ENCODE measurements at regions not wholly inside any gene's neighbourhood (a gene's known extent, or its start where the extent isn't known, plus 50 kb on each side); places are given as distances from the start of the nearest gene placed in this dataset.

GRCh38 chr3:102715030-102715697, 280.3 kb downstream of the ZPLD1 start:
- H3K9ac ChIP-seq (replicated peaks in 1 of 4; ENCODE audit: extremely low read depth in 1 of 4, low read depth in 3 of 4, low read length in 3 of 4), result no peak overlapping the region
- TF ChIP-seq BACH1 (IDR thresholded peaks at IDR 0.05; ENCODE audit: low read length), result no peak
- TF ChIP-seq SAP30 (IDR thresholded peaks at IDR 0.05; ENCODE audit: insufficient read depth, insufficient replicate concordance, low read length), result no peak
- TF ChIP-seq JUN (IDR thresholded peaks at IDR 0.05; ENCODE audit: low read depth, low read length), result no peak
- no peak for TF ChIP-seq GTF2F1 (IDR thresholded peaks at IDR 0.05; ENCODE audit: borderline replicate concordance, low read depth, low read length)
- TF ChIP-seq CHD1 (IDR thresholded peaks at IDR 0.05; ENCODE audit: low read depth, low read length), result no peak
- no peak overlapping the region for H2BK12ac ChIP-seq (ENCODE audit: low read depth, low read length)
- ChIA-PET POLR2A (ENCODE audit: partially characterized antibody) (no interaction called here), CTCF (ENCODE audit: partially characterized antibody) (no interaction called here)
- no peaks in the 10 kb centered on the region for H3K23me2 ChIP-seq (ENCODE audit: low read depth, low read length)
- no peak overlapping the region for H2BK120ac ChIP-seq (replicated peaks; ENCODE audit: low read depth, low read length)
- WGBS, 2 experiments (ENCODE audit: extremely low coverage in 1 of 2, insufficient coverage in 1 of 2, insufficient read length in 1 of 2, insufficient replicate concordance in 2 of 2, low coverage in 1 of 2, low lambda C conversion rate in 2 of 2, missing lambda C conversion rate in 1 of 2), result 90% methylated on average over 2 of the region's 2 CpGs; no CpG with 5 or more reads in 1 of the 2 experiments
- no peak overlapping the region for H3K56ac ChIP-seq (replicated peaks; ENCODE audit: insufficient read length, low read depth, low read length)
- no peaks in the 10 kb centered on the region for H3K79me2 ChIP-seq (ENCODE audit: control insufficient read depth in 1 of 2, insufficient read depth in 2 of 2, low read length in 2 of 2)
- H2AFZ ChIP-seq (ENCODE audit: low read length), result no peak overlapping the region
- H3K4ac ChIP-seq (replicated peaks; ENCODE audit: insufficient read length, low read depth, low read length), result no peak overlapping the region
- H3K27me3 ChIP-seq (replicated peaks in 1 of 4; ENCODE audit: control insufficient read depth in 3 of 4, extremely low read depth in 1 of 4, insufficient read depth in 3 of 4, low read length in 3 of 4), result no peaks in the 10 kb centered on the region
- H4K5ac ChIP-seq (ENCODE audit: insufficient read length, low read depth, low read length), result no peak overlapping the region
- no peaks in the 10 kb centered on the region for H3K36me3 ChIP-seq (ENCODE audit: control insufficient read depth in 2 of 4, insufficient read depth in 4 of 4, low read length in 3 of 4)
- H3K4me1 ChIP-seq (replicated peaks in 1 of 4; ENCODE audit: control insufficient read depth in 3 of 4, insufficient read depth in 4 of 4, low read length in 3 of 4), result no peaks in the 10 kb centered on the region
- no peak overlapping the region for H3K23ac ChIP-seq (ENCODE audit: insufficient read length)
- no peak overlapping the region for H2AK5ac ChIP-seq (ENCODE audit: low read depth, low read length)
- H3K4me3 ChIP-seq (ENCODE audit: extremely low read depth in 1 of 4, insufficient read depth in 2 of 4, low read depth in 3 of 4, low read length in 4 of 4), result no peak overlapping the region
- DNase-seq (ENCODE audit: low read depth in 1 of 2, low spot score in 2 of 2), result no peak
- no peak overlapping the region for H2BK20ac ChIP-seq (ENCODE audit: low read length)
- H4K8ac ChIP-seq (ENCODE audit: extremely low read depth, insufficient read depth, low read length), result no peak overlapping the region
- no peak overlapping the region for H3K4me2 ChIP-seq (ENCODE audit: insufficient read depth in 1 of 2, low read depth in 2 of 2, low read length in 2 of 2)
- no peak overlapping the region for H2BK5ac ChIP-seq (ENCODE audit: low read depth, low read length)
- H3K79me1 ChIP-seq (ENCODE audit: low read depth, low read length), result no peaks in the 10 kb centered on the region
- FAIRE-seq, result no peak
- H4K20me1 ChIP-seq (replicated peaks in 1 of 2; ENCODE audit: control insufficient read depth in 1 of 2, insufficient read depth in 2 of 2, low read length in 2 of 2), result no peaks in the 10 kb centered on the region
- no peak overlapping the region for H4K91ac ChIP-seq (replicated peaks; ENCODE audit: insufficient read length, low read length)
- H3K27ac ChIP-seq (ENCODE audit: low read depth, low read length), result no peak overlapping the region
- no peaks in the 10 kb centered on the region for H3K9me3 ChIP-seq (ENCODE audit: insufficient read depth in 2 of 2, low read depth in 1 of 2, low read length in 1 of 2)
- no peak overlapping the region for H2BK15ac ChIP-seq (ENCODE audit: low read length)
- no peak overlapping the region for H3K14ac ChIP-seq (ENCODE audit: insufficient read length)
- H3K18ac ChIP-seq (ENCODE audit: extremely low read depth, low read length), result no peak overlapping the region
